ENCODE measurements at regions not wholly inside any gene's neighbourhood (a gene's known extent, or its start where the extent isn't known, plus 50 kb on each side); places are given as distances from the start of the nearest gene placed in this dataset.

- DNase-seq (no peak), ATAC-seq (no peak)
- Histone ChIP-seq H3K4me3 (no peak overlapping the region), H3K36me3 (no peaks in the 10 kb centered on the region), H3K9me3 (no peaks in the 10 kb centered on the region), H3K27me3 (no peaks in the 10 kb centered on the region), H3K27ac (no peak overlapping the region), H3K4me1 (no peaks in the 10 kb centered on the region)
- TF ChIP-seq, protein P1, sequence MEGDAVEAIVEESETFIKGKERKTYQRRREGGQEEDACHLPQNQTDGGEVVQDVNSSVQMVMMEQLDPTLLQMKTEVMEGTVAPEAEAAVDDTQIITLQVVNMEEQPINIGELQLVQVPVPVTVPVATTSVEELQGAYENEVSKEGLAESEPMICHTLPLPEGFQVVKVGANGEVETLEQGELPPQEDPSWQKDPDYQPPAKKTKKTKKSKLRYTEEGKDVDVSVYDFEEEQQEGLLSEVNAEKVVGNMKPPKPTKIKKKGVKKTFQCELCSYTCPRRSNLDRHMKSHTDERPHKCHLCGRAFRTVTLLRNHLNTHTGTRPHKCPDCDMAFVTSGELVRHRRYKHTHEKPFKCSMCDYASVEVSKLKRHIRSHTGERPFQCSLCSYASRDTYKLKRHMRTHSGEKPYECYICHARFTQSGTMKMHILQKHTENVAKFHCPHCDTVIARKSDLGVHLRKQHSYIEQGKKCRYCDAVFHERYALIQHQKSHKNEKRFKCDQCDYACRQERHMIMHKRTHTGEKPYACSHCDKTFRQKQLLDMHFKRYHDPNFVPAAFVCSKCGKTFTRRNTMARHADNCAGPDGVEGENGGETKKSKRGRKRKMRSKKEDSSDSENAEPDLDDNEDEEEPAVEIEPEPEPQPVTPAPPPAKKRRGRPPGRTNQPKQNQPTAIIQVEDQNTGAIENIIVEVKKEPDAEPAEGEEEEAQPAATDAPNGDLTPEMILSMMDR (IDR thresholded peaks at IDR 0.05 in 4 of 5, conservative IDR thresholded peaks at IDR 0.05 in 1 of 5): no peak
- TF ChIP-seq POLR2A (IDR thresholded peaks at IDR 0.05): no peak
- in situ Hi-C loops (cut with MboI; ENCODE audit: low sequenced_read_pairs in 4 of 4) (no loop called here), intact Hi-C loops (cut with DNase I; ENCODE audit: low total_unique reads) (no loop called here)
These were observed 341.9 kb upstream of the CHRM2 start for GRCh38 chr7:136526408-136527105.

GRCh38 chr7:136523571-136523970, 344.9 kb upstream of the CHRM2 start:
- no peaks in the 10 kb centered on the region for H3K36me3 ChIP-seq
- intact Hi-C loops (cut with DNase I; ENCODE audit: low total_unique reads) (no loop called here), in situ Hi-C loops (cut with MboI; ENCODE audit: low sequenced_read_pairs in 4 of 4) (no loop called here)
- ATAC-seq (no peak), DNase-seq (no peak)
- H3K4me1 ChIP-seq: no peaks in the 10 kb centered on the region
- H3K27me3 ChIP-seq: no peaks in the 10 kb centered on the region
- H3K4me3 ChIP-seq: no peak overlapping the region
- TF ChIP-seq, protein P1 (IDR thresholded peaks at IDR 0.05 in 4 of 5, conservative IDR thresholded peaks at IDR 0.05 in 1 of 5): no peak
- TF ChIP-seq POLR2A (IDR thresholded peaks at IDR 0.05): no peak
- H3K27ac ChIP-seq: no peak overlapping the region
- H3K9me3 ChIP-seq: no peaks in the 10 kb centered on the region

DNA sequence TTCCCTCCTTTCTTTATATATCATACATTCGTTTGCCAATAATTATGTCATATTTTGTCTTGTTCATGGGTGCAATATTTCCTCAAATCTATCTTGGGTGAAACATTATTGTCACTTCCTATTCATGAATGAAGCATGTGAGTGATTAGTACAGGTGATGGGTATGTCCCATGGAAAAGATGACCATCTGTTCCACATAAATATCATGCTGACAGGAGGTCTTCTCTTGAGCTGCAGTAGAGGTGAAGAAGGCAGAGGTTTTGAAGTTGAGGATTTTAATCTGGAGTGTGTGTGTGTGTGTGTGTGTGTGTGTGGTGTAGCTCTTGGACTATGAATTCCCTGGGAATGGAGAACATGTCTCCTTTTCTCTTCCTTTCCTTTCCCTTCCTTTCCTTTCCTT, 350.5 kb upstream of the CHRM2 start:
- DNase-seq: no peak
- Histone ChIP-seq H3K27me3 (no peaks in the 10 kb centered on the region), H3K27ac (no peak overlapping the region), H3K9me3 (no peaks in the 10 kb centered on the region), H3K36me3 (no peaks in the 10 kb centered on the region), H3K4me3 (no peak overlapping the region), H3K4me1 (no peaks in the 10 kb centered on the region)
- intact Hi-C loops (cut with DNase I; ENCODE audit: low total_unique reads) (no loop called here), in situ Hi-C loops (cut with MboI; ENCODE audit: low sequenced_read_pairs in 4 of 4) (no loop called here)
- ATAC-seq: no peak
- TF ChIP-seq, protein P1 (IDR thresholded peaks at IDR 0.05 in 4 of 5, conservative IDR thresholded peaks at IDR 0.05 in 1 of 5): no peak
- TF ChIP-seq POLR2A (IDR thresholded peaks at IDR 0.05): no peak

- DNase-seq: no peak
- in situ Hi-C loops (cut with MboI; ENCODE audit: low sequenced_read_pairs in 4 of 4): no loop called here
- H3K4me3 ChIP-seq: no peak overlapping the region
- H3K4me1 ChIP-seq: no peaks in the 10 kb centered on the region
- TF ChIP-seq, protein P1 (IDR thresholded peaks at IDR 0.05 in 4 of 5, conservative IDR thresholded peaks at IDR 0.05 in 1 of 5): no peak
- TF ChIP-seq POLR2A (IDR thresholded peaks at IDR 0.05): no peak
- H3K36me3 ChIP-seq: no peaks in the 10 kb centered on the region
- H3K27ac ChIP-seq: no peak overlapping the region
- no peak for ATAC-seq
- intact Hi-C loops (cut with DNase I; ENCODE audit: low total_unique reads): no loop called here
- no peaks in the 10 kb centered on the region for H3K9me3 ChIP-seq
- H3K27me3 ChIP-seq: no peaks in the 10 kb centered on the region
These were observed 353.7 kb upstream of the CHRM2 start for GRCh38 chr7:136514776-136515175.

DNA sequence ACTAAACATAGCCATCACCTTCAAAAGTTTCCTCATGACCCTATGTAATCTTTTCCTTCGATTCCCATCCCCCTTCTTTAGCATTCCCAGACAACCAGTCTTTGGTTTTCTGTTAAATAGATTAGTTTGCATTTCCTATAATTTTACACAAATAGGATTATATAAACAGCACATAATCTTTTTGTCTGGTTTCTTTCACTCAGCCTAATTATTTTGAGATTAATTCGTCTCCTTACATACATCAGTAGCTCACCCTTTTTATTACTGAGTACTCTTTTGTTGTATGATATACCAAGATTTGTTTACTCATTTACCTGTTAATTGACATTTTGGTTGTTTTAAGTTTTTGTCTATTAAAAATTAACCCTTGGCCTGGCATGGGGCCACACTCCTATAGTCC, 354.7 kb upstream of the CHRM2 start:
- DNase-seq: no peak
- Histone ChIP-seq H3K4me1 (no peaks in the 10 kb centered on the region), H3K36me3 (no peaks in the 10 kb centered on the region), H3K27me3 (no peaks in the 10 kb centered on the region), H3K27ac (no peak overlapping the region), H3K4me3 (no peak overlapping the region), H3K9me3 (no peaks in the 10 kb centered on the region)
- no peak for ATAC-seq
- in situ Hi-C loops (cut with MboI; ENCODE audit: low sequenced_read_pairs in 4 of 4): no loop called here
- TF ChIP-seq, protein P1 (IDR thresholded peaks at IDR 0.05 in 4 of 5, conservative IDR thresholded peaks at IDR 0.05 in 1 of 5): no peak
- no peak for TF ChIP-seq POLR2A (IDR thresholded peaks at IDR 0.05)
- intact Hi-C loops (cut with DNase I; ENCODE audit: low total_unique reads): no loop called here

Measured in gastrocnemius medialis (tissue), 4 donors.